NB4 (cell line): ENCODE measurements at regions not wholly inside any gene's neighbourhood (a gene's known extent, or its start where the extent isn't known, plus 50 kb on each side); places are given as distances from the start of the nearest gene placed in this dataset.

Experiments
- CTCF ChIP-seq: IDR thresholded peaks from one replicate; pipeline ENCODE4 v1.5.1; 2012; ENCODE audit warnings: low read depth, low read length
- MAX ChIP-seq: IDR thresholded peaks from 2 replicates; pipeline ENCODE4 v1.6.1; 2011; ENCODE audit warnings: low read depth, low read length
- MYC ChIP-seq: IDR thresholded peaks from 2 replicates; pipeline ENCODE4 v1.6.1; 2011; ENCODE audit warnings: low read depth, low read length
- POLR2A ChIP-seq: IDR thresholded peaks from 2 replicates; pipeline ENCODE4 v1.6.1; 2011; ENCODE audit warnings: mild to moderate bottlenecking; ENCODE audit not compliant: insufficient read length; ENCODE audit errors: extremely low read depth

DNA sequence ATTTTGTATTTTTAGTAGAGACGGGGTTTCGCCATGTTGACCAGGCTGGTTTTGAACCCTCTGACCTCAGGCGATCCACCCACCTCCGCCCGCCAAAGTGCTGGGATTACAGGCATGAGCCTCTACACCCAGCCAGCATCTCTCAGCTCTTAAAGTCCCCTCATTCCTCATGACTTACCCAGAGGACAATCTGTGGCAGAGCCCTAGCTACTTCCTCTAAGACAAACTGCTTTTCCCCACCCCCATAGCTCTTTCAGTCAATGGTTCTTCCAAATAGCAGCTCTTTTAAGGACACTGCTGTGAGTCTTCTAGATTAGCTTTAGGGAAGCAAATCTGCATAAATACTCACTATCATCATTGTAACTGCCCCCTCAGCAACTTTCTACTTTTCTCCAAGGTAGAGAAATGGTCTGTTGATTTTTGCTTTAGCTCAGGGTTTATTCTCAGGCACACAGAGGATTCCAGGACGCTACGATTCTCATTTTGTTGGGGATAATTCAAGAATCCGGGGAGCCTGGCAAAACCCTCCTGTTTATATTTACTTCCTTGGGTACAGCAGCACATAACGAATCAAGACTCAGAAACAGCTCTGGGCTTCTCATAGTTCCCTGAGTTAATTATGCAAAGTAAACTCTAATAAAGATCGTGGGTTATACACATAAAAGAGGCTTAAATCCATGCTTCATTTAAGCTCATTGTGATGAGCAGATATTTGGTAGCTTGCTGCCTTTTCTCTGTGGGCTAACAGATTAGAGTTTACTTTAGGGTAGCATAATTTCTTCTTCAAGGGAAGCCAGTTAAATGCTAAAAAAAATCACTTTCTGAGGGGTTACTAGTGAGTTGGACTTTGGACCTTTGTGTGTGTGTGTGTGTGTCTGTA, 357.4 kb downstream of the TDRD3 start:
- TF ChIP-seq CTCF = no peak
- no peak for TF ChIP-seq POLR2A
- no peak for TF ChIP-seq MAX
- TF ChIP-seq MYC = no peak
